ENCODE measurements at regions not wholly inside any gene's neighbourhood (a gene's known extent, or its start where the extent isn't known, plus 50 kb on each side); places are given as distances from the start of the nearest gene placed in this dataset.

- TF ChIP-seq USF2 (IDR thresholded peaks at IDR 0.05; ENCODE audit: low read length): no peak
- no peak for TF ChIP-seq RBBP5 (IDR thresholded peaks at IDR 0.05; ENCODE audit: borderline replicate concordance, low read depth, low read length)
- no peak for TF ChIP-seq CHD7 (IDR thresholded peaks at IDR 0.05; ENCODE audit: insufficient replicate concordance, low read length)
- TF ChIP-seq SIRT6 (IDR thresholded peaks at IDR 0.05; ENCODE audit: low read length): no peak
- no peak for TF ChIP-seq CBX5 (IDR thresholded peaks at IDR 0.05; ENCODE audit: low read depth, low read length)
These were observed 195.2 kb upstream of the ISL1 start (continued) for GRCh38 chr5:51188001-51188591.

Measured in H1 (cell line).